ENCODE measurements at regions not wholly inside any gene's neighbourhood (a gene's known extent, or its start where the extent isn't known, plus 50 kb on each side); places are given as distances from the start of the nearest gene placed in this dataset.

DNA sequence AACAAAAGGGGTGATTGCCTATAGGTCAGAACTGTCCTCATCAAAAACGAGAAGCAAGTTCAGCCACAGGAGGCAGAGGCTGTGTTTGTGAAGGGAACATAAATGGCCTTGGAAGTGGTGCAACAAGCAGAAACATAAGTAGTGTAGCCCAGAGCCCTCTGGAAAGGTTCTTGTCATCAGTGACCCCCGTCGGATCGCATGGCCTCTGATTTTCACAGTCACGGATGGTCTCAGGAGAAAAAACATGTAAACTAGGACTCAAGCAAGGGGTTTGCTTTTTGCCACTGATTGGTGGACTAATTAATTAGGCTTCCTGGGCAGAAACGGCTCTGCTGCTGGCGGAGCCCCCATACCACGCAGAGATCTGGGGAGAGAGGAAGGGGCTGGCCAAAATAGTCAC lies 496.5 kb upstream of the MKI67 start:
- Mint-ChIP-seq H3K36me3 (no peaks in the 10 kb centered on the region), H3K9me3 (peaks cover 0 to 6% (median 0%) of the 10 kb centered on the region in 8 donors), H3K4me3 (no peak overlapping the region), H3K4me1 (no peaks in the 10 kb centered on the region), H3K27me3 (no peaks in the 10 kb centered on the region), H3K27ac (no peak overlapping the region)
- Histone ChIP-seq H3K27me3 (ENCODE audit: insufficient read depth, low read length) (no peaks in the 10 kb centered on the region), H3K4me3 (ENCODE audit: low read length in 2 of 2) (no peak overlapping the region), H3K4me1 (ENCODE audit: insufficient read depth, low read length) (no peaks in the 10 kb centered on the region), H3K27ac (ENCODE audit: low read depth, low read length) (no peak overlapping the region), H3K9me3 (ENCODE audit: control insufficient read depth in 1 of 2, low read length in 2 of 2) (no peaks in the 10 kb centered on the region), H3K36me3 (ENCODE audit: insufficient read depth, low read length) (no peaks in the 10 kb centered on the region)
- ChIA-PET POLR2A (ENCODE audit: partially characterized antibody) (no interaction called here), CTCF (ENCODE audit: partially characterized antibody) (no interaction called here)
- no peak for DNase-seq
- intact Hi-C loops (cut with micrococcal nuclease): no loop called here

GRCh38 chr10:128623776-128624175 lies 497.6 kb upstream of the MKI67 start:
- H3K4me3 Mint-ChIP-seq: no peak overlapping the region
- peaks cover 0 to 6% (median 0%) of the 10 kb centered on the region in 8 donors for H3K9me3 Mint-ChIP-seq
- intact Hi-C loops (cut with micrococcal nuclease): no loop called here
- H3K36me3 ChIP-seq (ENCODE audit: insufficient read depth, low read length): no peaks in the 10 kb centered on the region
- H3K9me3 ChIP-seq (ENCODE audit: control insufficient read depth in 1 of 2, low read length in 2 of 2): no peaks in the 10 kb centered on the region
- no peaks in the 10 kb centered on the region for H3K4me1 Mint-ChIP-seq
- H3K4me3 ChIP-seq (ENCODE audit: low read length in 2 of 2): no peak overlapping the region
- H3K27ac ChIP-seq (ENCODE audit: low read depth, low read length): no peak overlapping the region
- no peak for DNase-seq
- no peaks in the 10 kb centered on the region for H3K4me1 ChIP-seq (ENCODE audit: insufficient read depth, low read length)
- no peaks in the 10 kb centered on the region for H3K27me3 ChIP-seq (ENCODE audit: insufficient read depth, low read length)
- no peaks in the 10 kb centered on the region for H3K36me3 Mint-ChIP-seq
- ChIA-PET CTCF (ENCODE audit: partially characterized antibody) (no interaction called here), POLR2A (ENCODE audit: partially characterized antibody) (no interaction called here)
- no peaks in the 10 kb centered on the region for H3K27me3 Mint-ChIP-seq
- H3K27ac Mint-ChIP-seq: no peak overlapping the region

DNA sequence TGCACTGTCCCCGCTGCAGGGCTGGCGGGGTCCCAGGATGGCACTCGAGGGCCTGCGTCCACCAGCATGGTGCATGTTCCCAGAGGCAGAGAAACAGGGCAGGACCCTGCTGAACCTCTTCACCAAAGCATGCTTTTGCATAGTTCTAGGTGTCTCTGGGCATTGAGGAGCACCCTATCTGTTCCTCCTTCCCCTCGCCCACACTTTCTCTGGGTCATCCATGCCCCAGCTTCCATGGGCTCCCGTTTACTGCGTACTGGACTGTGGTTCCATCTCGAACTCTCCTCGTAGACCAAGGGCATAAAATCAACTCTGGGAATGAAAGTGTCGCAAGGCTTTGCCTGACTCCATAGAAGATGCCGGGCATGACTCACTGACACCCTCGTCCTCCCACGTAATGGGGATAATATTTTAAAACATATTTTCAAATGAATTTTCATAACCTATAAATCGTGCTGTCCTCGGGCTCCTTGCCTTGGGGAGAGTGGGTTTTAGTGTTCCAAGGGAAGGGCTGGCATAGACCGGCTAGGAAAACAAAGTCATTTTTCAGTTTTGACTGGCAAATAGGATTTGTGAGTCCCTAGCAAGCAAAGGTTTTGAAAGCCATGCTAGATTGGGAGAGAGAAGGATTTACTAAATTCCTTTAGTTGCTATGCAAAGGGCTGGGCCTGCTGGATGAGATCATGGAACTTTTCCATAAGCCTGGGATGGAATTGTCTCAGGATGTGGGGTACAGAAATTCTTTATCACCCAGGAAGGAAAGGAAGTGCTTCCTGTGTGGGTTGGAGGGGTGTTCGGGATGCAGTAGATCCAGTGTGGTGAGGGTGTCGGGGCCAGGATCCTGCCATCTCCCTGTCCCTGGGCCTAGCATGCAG lies 498.7 kb upstream of the MKI67 start:
- Mint-ChIP-seq H3K4me3 (no peak overlapping the region), H3K4me1 (no peaks in the 10 kb centered on the region), H3K27me3 (no peaks in the 10 kb centered on the region), H3K27ac (peak overlapping the region in 1 of 7 donors; percentile 45), H3K36me3 (no peaks in the 10 kb centered on the region), H3K9me3 (peaks cover 0 to 6% (median 0%) of the 10 kb centered on the region in 8 donors)
- Histone ChIP-seq H3K4me1 (ENCODE audit: insufficient read depth, low read length) (no peaks in the 10 kb centered on the region), H3K27me3 (ENCODE audit: insufficient read depth, low read length) (no peaks in the 10 kb centered on the region), H3K9me3 (ENCODE audit: control insufficient read depth in 1 of 2, low read length in 2 of 2) (no peaks in the 10 kb centered on the region), H3K36me3 (ENCODE audit: insufficient read depth, low read length) (no peaks in the 10 kb centered on the region), H3K27ac (ENCODE audit: low read depth, low read length) (no peak overlapping the region), H3K4me3 (ENCODE audit: low read length in 2 of 2) (no peak overlapping the region)
- no peak for DNase-seq
- intact Hi-C loops (cut with micrococcal nuclease): no loop called here
- POLR2A ChIA-PET (ENCODE audit: partially characterized antibody): no interaction called here
- CTCF ChIA-PET (ENCODE audit: partially characterized antibody): no interaction called here

DNA sequence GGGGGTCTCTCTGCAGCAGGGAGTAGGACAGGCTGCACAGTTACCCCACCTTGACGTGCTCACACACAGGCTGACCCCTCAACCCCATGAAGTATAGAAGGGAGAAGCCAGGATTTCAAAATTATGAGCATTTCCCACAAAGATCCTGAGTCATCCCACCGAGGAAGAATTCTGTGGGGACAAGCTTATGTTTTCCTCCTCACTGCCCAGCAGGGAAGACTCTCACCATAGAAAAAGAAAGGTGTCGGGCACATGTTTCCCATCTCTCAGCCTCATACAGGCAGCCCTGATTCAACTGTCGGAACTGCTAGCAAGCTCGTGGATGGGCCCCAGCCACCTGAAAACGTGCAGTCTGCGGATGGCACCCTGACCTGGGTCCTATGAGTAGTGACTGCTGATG lies 499.7 kb upstream of the MKI67 start:
- intact Hi-C loops (cut with micrococcal nuclease): no loop called here
- Mint-ChIP-seq H3K27me3 (peaks cover 0 to under 1% of the 10 kb centered on the region in 2 donors), H3K4me1 (no peaks in the 10 kb centered on the region), H3K27ac (no peak overlapping the region), H3K9me3 (peaks cover 0 to 6% (median 0%) of the 10 kb centered on the region in 8 donors), H3K4me3 (no peak overlapping the region), H3K36me3 (no peaks in the 10 kb centered on the region)
- no peaks in the 10 kb centered on the region for H3K36me3 ChIP-seq (ENCODE audit: insufficient read depth, low read length)
- no peak for DNase-seq
- CTCF ChIA-PET (ENCODE audit: partially characterized antibody): no interaction called here
- H3K4me1 ChIP-seq (ENCODE audit: insufficient read depth, low read length): no peaks in the 10 kb centered on the region
- no peaks in the 10 kb centered on the region for H3K9me3 ChIP-seq (ENCODE audit: control insufficient read depth in 1 of 2, low read length in 2 of 2)
- H3K27me3 ChIP-seq (ENCODE audit: insufficient read depth, low read length): no peaks in the 10 kb centered on the region
- no peak overlapping the region for H3K27ac ChIP-seq (ENCODE audit: low read depth, low read length)
- POLR2A ChIA-PET (ENCODE audit: partially characterized antibody): no interaction called here
- H3K4me3 ChIP-seq (ENCODE audit: low read length in 2 of 2): no peak overlapping the region

GRCh38 chr10:128626397-128627000 lies 500.3 kb upstream of the MKI67 start:
- peaks cover 0 to 2% of the 10 kb centered on the region in 2 donors for H3K27me3 Mint-ChIP-seq
- Histone ChIP-seq H3K27me3 (ENCODE audit: insufficient read depth, low read length) (no peaks in the 10 kb centered on the region), H3K36me3 (ENCODE audit: insufficient read depth, low read length) (no peaks in the 10 kb centered on the region), H3K27ac (ENCODE audit: low read depth, low read length) (no peak overlapping the region), H3K4me1 (ENCODE audit: insufficient read depth, low read length) (no peaks in the 10 kb centered on the region), H3K4me3 (ENCODE audit: low read length in 2 of 2) (no peak overlapping the region), H3K9me3 (ENCODE audit: control insufficient read depth in 1 of 2, low read length in 2 of 2) (no peaks in the 10 kb centered on the region)
- H3K36me3 Mint-ChIP-seq: no peaks in the 10 kb centered on the region
- H3K9me3 Mint-ChIP-seq: peaks cover 0 to 6% (median 0%) of the 10 kb centered on the region in 8 donors
- H3K4me3 Mint-ChIP-seq: no peak overlapping the region
- no peaks in the 10 kb centered on the region for H3K4me1 Mint-ChIP-seq
- no peak overlapping the region for H3K27ac Mint-ChIP-seq
- CTCF ChIA-PET (ENCODE audit: partially characterized antibody): no interaction called here
- intact Hi-C loops (cut with micrococcal nuclease): no loop called here
- POLR2A ChIA-PET (ENCODE audit: partially characterized antibody): no interaction called here
- no peak for DNase-seq

GRCh38 chr10:128627811-128628210 lies 501.6 kb upstream of the MKI67 start:
- no peak overlapping the region for H3K27ac ChIP-seq (ENCODE audit: low read depth, low read length)
- peaks cover 0 to 6% (median 0%) of the 10 kb centered on the region in 8 donors for H3K9me3 Mint-ChIP-seq
- no peak overlapping the region for H3K4me3 ChIP-seq (ENCODE audit: low read length in 2 of 2)
- H3K36me3 ChIP-seq (ENCODE audit: insufficient read depth, low read length): no peaks in the 10 kb centered on the region
- H3K27me3 Mint-ChIP-seq: peaks cover 4 to 5% of the 10 kb centered on the region in 2 donors
- no peaks in the 10 kb centered on the region for H3K27me3 ChIP-seq (ENCODE audit: insufficient read depth, low read length)
- no peaks in the 10 kb centered on the region for H3K9me3 ChIP-seq (ENCODE audit: control insufficient read depth in 1 of 2, low read length in 2 of 2)
- no peaks in the 10 kb centered on the region for H3K4me1 ChIP-seq (ENCODE audit: insufficient read depth, low read length)
- H3K4me1 Mint-ChIP-seq: no peaks in the 10 kb centered on the region
- intact Hi-C loops (cut with micrococcal nuclease): no loop called here
- no peak overlapping the region for H3K27ac Mint-ChIP-seq
- DNase-seq: no peak
- H3K4me3 Mint-ChIP-seq: no peak overlapping the region
- H3K36me3 Mint-ChIP-seq: no peaks in the 10 kb centered on the region
- ChIA-PET CTCF (ENCODE audit: partially characterized antibody) (no interaction called here), POLR2A (ENCODE audit: partially characterized antibody) (no interaction called here)

- H3K27me3 Mint-ChIP-seq: peaks cover 4 to 5% of the 10 kb centered on the region in 2 donors
Measured at GRCh38 chr10:128628252-128628651, 502.0 kb upstream of the MKI67 start.

More at GRCh38 chr10:128628252-128628651, 502.0 kb upstream of the MKI67 start:
- ChIA-PET CTCF (ENCODE audit: partially characterized antibody) (no interaction called here), POLR2A (ENCODE audit: partially characterized antibody) (no interaction called here)
- Histone ChIP-seq H3K9me3 (ENCODE audit: control insufficient read depth in 1 of 2, low read length in 2 of 2) (no peaks in the 10 kb centered on the region), H3K27ac (ENCODE audit: low read depth, low read length) (no peak overlapping the region), H3K4me3 (ENCODE audit: low read length in 2 of 2) (no peak overlapping the region), H3K27me3 (ENCODE audit: insufficient read depth, low read length) (no peaks in the 10 kb centered on the region), H3K4me1 (ENCODE audit: insufficient read depth, low read length) (no peaks in the 10 kb centered on the region), H3K36me3 (ENCODE audit: insufficient read depth, low read length) (no peaks in the 10 kb centered on the region)
- H3K36me3 Mint-ChIP-seq: no peaks in the 10 kb centered on the region
- DNase-seq: no peak
- H3K9me3 Mint-ChIP-seq: peaks cover 0 to 6% (median 0%) of the 10 kb centered on the region in 8 donors
- no peaks in the 10 kb centered on the region for H3K4me1 Mint-ChIP-seq
- no peak overlapping the region for H3K27ac Mint-ChIP-seq
- intact Hi-C loops (cut with micrococcal nuclease): no loop called here
- no peak overlapping the region for H3K4me3 Mint-ChIP-seq

Data from CD4-positive, alpha-beta memory T cell (primary cell).